WTC11 (cell line): ENCODE measurements at regions not wholly inside any gene's neighbourhood (a gene's known extent, or its start where the extent isn't known, plus 50 kb on each side); places are given as distances from the start of the nearest gene placed in this dataset.

Experiments
- ATAC-seq: fragments of 200-7000 bp; cut with Tn5 transposase; 2 replicates; pipeline ENCODE4 v1.10.0; 2021; ENCODE audit warnings: mild to moderate bottlenecking, moderate library complexity
- CTCF ChIA-PET: fragments of 300-600 bp; sonication (Branson Sonifier 250); formaldehyde crosslinking; loops from one replicate; lab custom pipeline; 2021; ENCODE audit warnings: antibody characterized with exemption; lab: Charles Lee
- POLR2A ChIA-PET: fragments of 350-600 bp; sonication (Branson Sonifier 250); formaldehyde crosslinking; loops from one replicate; lab custom pipeline; 2021; ENCODE audit warnings: antibody characterized with exemption; lab: Charles Lee
- DNase-seq: peaks from one replicate; pipeline ENCODE4 v3.0.0; 2021; ENCODE audit warnings: low spot score
- H3K27ac Mint-ChIP-seq: 2 replicates; pipeline ENCODE4 v1.8.0; 2021; ENCODE audit warnings: mixed read lengths
- H3K27me3 Mint-ChIP-seq: 2 replicates; pipeline ENCODE4 v1.8.0; 2021; ENCODE audit warnings: low read depth, mild to moderate bottlenecking, moderate library complexity, mixed read lengths
- H3K36me3 Mint-ChIP-seq: 2 replicates; pipeline ENCODE4 v1.8.0; 2021; ENCODE audit warnings: mixed read lengths
- H3K4me1 Mint-ChIP-seq: 2 replicates; pipeline ENCODE4 v1.8.0; 2022; ENCODE audit warnings: mixed read lengths
- H3K4me3 Mint-ChIP-seq: 2 replicates; pipeline ENCODE4 v1.8.0; 2021; ENCODE audit warnings: mild to moderate bottlenecking, moderate library complexity, mixed read lengths
- H3K9me3 Mint-ChIP-seq: 2 replicates; pipeline ENCODE4 v1.8.0; 2021; ENCODE audit warnings: mixed read lengths
- ATF3 ChIP-seq: sonication (generic); formaldehyde crosslinking; conservative IDR thresholded peaks from 2 replicates; pipeline ENCODE4 v1.8.1; 2022; ENCODE audit warnings: mild to moderate bottlenecking, missing genetic modification reagents
- ATF6 ChIP-seq: sonication (generic); formaldehyde crosslinking; IDR thresholded peaks from 2 replicates; pipeline ENCODE4 v1.8.1; 2023; ENCODE audit warnings: mild to moderate bottlenecking, missing genetic modification reagents
- ETV6 ChIP-seq: sonication (generic); formaldehyde crosslinking; IDR thresholded peaks from 2 replicates; pipeline ENCODE4 v1.8.1; 2022; ENCODE audit warnings: mild to moderate bottlenecking, missing genetic modification reagents
- FOXJ3 ChIP-seq: sonication (generic); formaldehyde crosslinking; IDR thresholded peaks from 2 replicates; pipeline ENCODE4 v1.9.0; 2021; ENCODE audit warnings: missing genetic modification reagents, mild to moderate bottlenecking, borderline replicate concordance
- KAT7 ChIP-seq: sonication (generic); formaldehyde crosslinking; IDR thresholded peaks from 2 replicates; pipeline ENCODE4 v1.8.1; 2023; ENCODE audit warnings: missing genetic modification reagents, mild to moderate bottlenecking, borderline replicate concordance
- MLX ChIP-seq: sonication (generic); formaldehyde crosslinking; IDR thresholded peaks from 2 replicates; pipeline ENCODE4 v1.8.1; 2023; ENCODE audit warnings: mild to moderate bottlenecking, missing genetic modification reagents, moderate library complexity
- NFYB ChIP-seq: sonication (generic); formaldehyde crosslinking; conservative IDR thresholded peaks from 2 replicates; pipeline ENCODE4 v1.8.0; 2022; ENCODE audit warnings: low read depth, missing genetic modification reagents
- PREB ChIP-seq: sonication (generic); formaldehyde crosslinking; IDR thresholded peaks from 2 replicates; pipeline ENCODE4 v1.8.1; 2022; ENCODE audit warnings: mild to moderate bottlenecking, missing genetic modification reagents, moderate library complexity, borderline replicate concordance
- ZNF121 ChIP-seq: sonication (generic); formaldehyde crosslinking; IDR thresholded peaks from 2 replicates; pipeline ENCODE4 v1.8.0; 2023; ENCODE audit warnings: missing genetic modification reagents
- ZNF138 ChIP-seq: sonication (generic); formaldehyde crosslinking; conservative IDR thresholded peaks from 2 replicates; pipeline ENCODE4 v1.8.1; 2022; ENCODE audit warnings: mild to moderate bottlenecking, moderate library complexity, missing genetic modification reagents
- ZNF232 ChIP-seq: sonication (generic); formaldehyde crosslinking; IDR thresholded peaks from 2 replicates; pipeline ENCODE4 v1.8.0; 2022; ENCODE audit warnings: mild to moderate bottlenecking, missing genetic modification reagents
- ZNF281 ChIP-seq: sonication (generic); formaldehyde crosslinking; IDR thresholded peaks from 2 replicates; pipeline ENCODE4 v1.8.0; 2023; ENCODE audit warnings: mild to moderate bottlenecking, missing genetic modification reagents
- ZNF396 ChIP-seq: fragments of 250-450 bp; sonication (Bioruptor Pico); IDR thresholded peaks from 2 replicates; pipeline ENCODE4 v1.8.0; 2021; ENCODE audit warnings: mild to moderate bottlenecking, moderate library complexity, borderline replicate concordance
- ZNF423 ChIP-seq: fragments of 250-450 bp; sonication (Bioruptor Pico); IDR thresholded peaks from 2 replicates; pipeline ENCODE4 v2.1.2; 2022; ENCODE audit warnings: mild to moderate bottlenecking, moderate library complexity
- TF ChIP-seq, protein P1 (sequence below): fragments of 250-450 bp; sonication (Bioruptor Pico); IDR thresholded peaks from 2 replicates; pipeline ENCODE4 v1.9.0; 2021; ENCODE audit warnings: mild to moderate bottlenecking, borderline replicate concordance
- TF ChIP-seq, protein P2 (sequence below): sonication (generic); formaldehyde crosslinking; IDR thresholded peaks from 2 replicates; pipeline ENCODE4 v1.8.1; 2022; ENCODE audit warnings: missing genetic modification reagents, borderline replicate concordance

- H3K27ac Mint-ChIP-seq = no peak overlapping the region
- DNase-seq = no peak
- peaks cover 5% of the 10 kb centered on the region for H3K9me3 Mint-ChIP-seq
- no peaks in the 10 kb centered on the region for H3K27me3 Mint-ChIP-seq
- TF ChIP-seq ETV6 (CRISPR knock-in tag) = no peak
- TF ChIP-seq ZNF281 (CRISPR knock-in tag) = no peak
- no peak for TF ChIP-seq PREB
- TF ChIP-seq, protein P1, sequence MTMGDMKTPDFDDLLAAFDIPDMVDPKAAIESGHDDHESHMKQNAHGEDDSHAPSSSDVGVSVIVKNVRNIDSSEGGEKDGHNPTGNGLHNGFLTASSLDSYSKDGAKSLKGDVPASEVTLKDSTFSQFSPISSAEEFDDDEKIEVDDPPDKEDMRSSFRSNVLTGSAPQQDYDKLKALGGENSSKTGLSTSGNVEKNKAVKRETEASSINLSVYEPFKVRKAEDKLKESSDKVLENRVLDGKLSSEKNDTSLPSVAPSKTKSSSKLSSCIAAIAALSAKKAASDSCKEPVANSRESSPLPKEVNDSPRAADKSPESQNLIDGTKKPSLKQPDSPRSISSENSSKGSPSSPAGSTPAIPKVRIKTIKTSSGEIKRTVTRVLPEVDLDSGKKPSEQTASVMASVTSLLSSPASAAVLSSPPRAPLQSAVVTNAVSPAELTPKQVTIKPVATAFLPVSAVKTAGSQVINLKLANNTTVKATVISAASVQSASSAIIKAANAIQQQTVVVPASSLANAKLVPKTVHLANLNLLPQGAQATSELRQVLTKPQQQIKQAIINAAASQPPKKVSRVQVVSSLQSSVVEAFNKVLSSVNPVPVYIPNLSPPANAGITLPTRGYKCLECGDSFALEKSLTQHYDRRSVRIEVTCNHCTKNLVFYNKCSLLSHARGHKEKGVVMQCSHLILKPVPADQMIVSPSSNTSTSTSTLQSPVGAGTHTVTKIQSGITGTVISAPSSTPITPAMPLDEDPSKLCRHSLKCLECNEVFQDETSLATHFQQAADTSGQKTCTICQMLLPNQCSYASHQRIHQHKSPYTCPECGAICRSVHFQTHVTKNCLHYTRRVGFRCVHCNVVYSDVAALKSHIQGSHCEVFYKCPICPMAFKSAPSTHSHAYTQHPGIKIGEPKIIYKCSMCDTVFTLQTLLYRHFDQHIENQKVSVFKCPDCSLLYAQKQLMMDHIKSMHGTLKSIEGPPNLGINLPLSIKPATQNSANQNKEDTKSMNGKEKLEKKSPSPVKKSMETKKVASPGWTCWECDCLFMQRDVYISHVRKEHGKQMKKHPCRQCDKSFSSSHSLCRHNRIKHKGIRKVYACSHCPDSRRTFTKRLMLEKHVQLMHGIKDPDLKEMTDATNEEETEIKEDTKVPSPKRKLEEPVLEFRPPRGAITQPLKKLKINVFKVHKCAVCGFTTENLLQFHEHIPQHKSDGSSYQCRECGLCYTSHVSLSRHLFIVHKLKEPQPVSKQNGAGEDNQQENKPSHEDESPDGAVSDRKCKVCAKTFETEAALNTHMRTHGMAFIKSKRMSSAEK (CRISPR knock-in tag) = no peak
- TF ChIP-seq, protein P2, sequence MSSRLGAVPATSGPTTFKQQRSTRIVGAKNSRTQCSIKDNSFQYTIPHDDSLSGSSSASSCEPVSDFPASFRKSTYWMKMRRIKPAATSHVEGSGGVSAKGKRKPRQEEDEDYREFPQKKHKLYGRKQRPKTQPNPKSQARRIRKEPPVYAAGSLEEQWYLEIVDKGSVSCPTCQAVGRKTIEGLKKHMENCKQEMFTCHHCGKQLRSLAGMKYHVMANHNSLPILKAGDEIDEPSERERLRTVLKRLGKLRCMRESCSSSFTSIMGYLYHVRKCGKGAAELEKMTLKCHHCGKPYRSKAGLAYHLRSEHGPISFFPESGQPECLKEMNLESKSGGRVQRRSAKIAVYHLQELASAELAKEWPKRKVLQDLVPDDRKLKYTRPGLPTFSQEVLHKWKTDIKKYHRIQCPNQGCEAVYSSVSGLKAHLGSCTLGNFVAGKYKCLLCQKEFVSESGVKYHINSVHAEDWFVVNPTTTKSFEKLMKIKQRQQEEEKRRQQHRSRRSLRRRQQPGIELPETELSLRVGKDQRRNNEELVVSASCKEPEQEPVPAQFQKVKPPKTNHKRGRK (CRISPR knock-in tag) = no peak
- CTCF ChIA-PET = interaction anchor here (0.7 kb wide), 1 partner anchor 15 kb away, joined by 3 read pairs; no protein-coding TSS in a partner anchor
- ATAC-seq = no peak
- POLR2A ChIA-PET = no interaction called here
- H3K36me3 Mint-ChIP-seq = no peaks in the 10 kb centered on the region
- no peak overlapping the region for H3K4me3 Mint-ChIP-seq
- peaks cover 7% of the 10 kb centered on the region for H3K4me1 Mint-ChIP-seq
Measured at GRCh38 chr1:71273334-71273733, 192.5 kb upstream of the ZRANB2 start.

GRCh38 chr1:71270394-71270915 is 189.6 kb upstream of the ZRANB2 start:
- POLR2A ChIA-PET = no interaction called here
- no peak overlapping the region for H3K4me3 Mint-ChIP-seq
- H3K9me3 Mint-ChIP-seq = no peaks in the 10 kb centered on the region
- no peak overlapping the region for H3K27ac Mint-ChIP-seq
- H3K36me3 Mint-ChIP-seq = no peaks in the 10 kb centered on the region
- ATAC-seq (no peak), DNase-seq (no peak)
- H3K27me3 Mint-ChIP-seq = no peaks in the 10 kb centered on the region
- H3K4me1 Mint-ChIP-seq = peaks cover 7% of the 10 kb centered on the region
- CTCF ChIA-PET = no interaction called here
- TF ChIP-seq ZNF232 (CRISPR knock-in tag) (no peak), ZNF121 (CRISPR knock-in tag) (no peak), FOXJ3 (CRISPR knock-in tag) (no peak), ATF3 (CRISPR knock-in tag) (no peak), NFYB (CRISPR knock-in tag) (no peak), ZNF396 (no peak), ZNF423 (CRISPR knock-in tag) (no peak)

GRCh38 chr1:71269818-71270217 is 189.0 kb upstream of the ZRANB2 start:
- peaks cover 7% of the 10 kb centered on the region for H3K4me1 Mint-ChIP-seq
- CTCF ChIA-PET = no interaction called here
- ATAC-seq = no peak
- TF ChIP-seq, protein P2 (CRISPR knock-in tag) = no peak
- TF ChIP-seq KAT7 (CRISPR knock-in tag) (no peak), MLX (CRISPR knock-in tag) (no peak), ATF6 (CRISPR knock-in tag) (no peak), ZNF138 (no peak)

More at GRCh38 chr1:71269818-71270217, 189.0 kb upstream of the ZRANB2 start:
- DNase-seq = no peak
- Mint-ChIP-seq H3K27ac (no peak overlapping the region), H3K9me3 (no peaks in the 10 kb centered on the region), H3K36me3 (no peaks in the 10 kb centered on the region), H3K27me3 (no peaks in the 10 kb centered on the region), H3K4me3 (no peak overlapping the region)
- POLR2A ChIA-PET = no interaction called here
